Heart left ventricle (tissue), 13 donors: ENCODE measurements at regions not wholly inside any gene's neighbourhood (a gene's known extent, or its start where the extent isn't known, plus 50 kb on each side); places are given as distances from the start of the nearest gene placed in this dataset.

Experiments used
- CTCF ChIP-seq, 12 donors: fragments of 200-600 bp; sonication (generic) in 4 of 12; IDR thresholded peaks; one replicate each; pipeline versions ENCODE4 v1.5.0 to v1.8.0; 2018 to 2022; ENCODE audit warnings: antibody characterized with exemption in 12 of 12, mild to moderate bottlenecking in 5 of 12
- POLR2A ChIP-seq, 2 donors: fragments of 450-650 bp; IDR thresholded peaks; one replicate each; pipeline ENCODE4 v1.6.1; 2017; ENCODE audit warnings: antibody characterized with exemption in 2 of 2, mild to moderate bottlenecking in 2 of 2, moderate library complexity in 2 of 2
- donor health status: ischemic (EF 13 %, LVEDD 7.1; RV severe dilation, severe dysfunction).
- donor health status: DM: no; HTN: yes; CAD: no.
- donor health status: DM: no; HTN: no; CAD: no.
- donor health status: ischemic (EF 25% LVEDD 6.9; RV normal size, moderate dysfunction).
- donor health status: ischemic (EF 25% LVEDD 5.7; RV mildly dilated, moderate dysfunction).
- donor health status: ischemic (EF 35%, LVEDD 5.7; RV mildly dilated, moderate dysfunction).
- donor health status: nonischemic (EF 11% LVEDD 7.7; RV severe dilation, severe dysfunction).
- donor health status: DM: yes; HTN: yes; CAD: no.
- donor health status: PGD.
- donor health status: ischemic (EF 29% LVEDD 5.4; RV normal size, mild dysfunction).
- donor health status: nonischemic (EF 23%, LVEDD 6.1; RV moderate dilation, normal function).

- no peak for TF ChIP-seq CTCF (IDR thresholded peaks at IDR 0.05)
- TF ChIP-seq POLR2A (IDR thresholded peaks at IDR 0.05), result no peak
Observed at GRCh38 chr13:80442609-80443008, 101.7 kb upstream of the SPRY2 start.
